NOMO-1 (cell line): ENCODE measurements at regions not wholly inside any gene's neighbourhood (a gene's known extent, or its start where the extent isn't known, plus 50 kb on each side); places are given as distances from the start of the nearest gene placed in this dataset.
A peak's percentile ranks its signal among the peaks of the same experiment; 100 is the strongest.
"Not testable (repeated sequence)": the region's sequence is repeated elsewhere in the genome, so short reads cannot be mapped to it uniquely, and the experiment has no call there.

Experiments used
- DNase-seq, 2 experiments: peaks; one replicate each; lab custom pipeline; 2025; ENCODE audit not compliant: unreplicated experiment in 2 of 2; lab: John Stamatoyannopoulos, UW

GRCh38 chr6:134585517-134585873 is 267.6 kb upstream of the SGK1 start:
- no peak for DNase-seq

- DNase-seq, result no peak
These were observed 267.1 kb upstream of the SGK1 start for GRCh38 chr6:134584847-134585516.

- DNase-seq, result no peak
These were observed 260.1 kb upstream of the SGK1 start for GRCh38 chr6:134577998-134578397.

GRCh38 chr6:134575221-134575620 is 257.3 kb upstream of the SGK1 start:
- DNase-seq, result peak in 1 of 2 experiments; percentile 41

- no peak for DNase-seq
These were observed 256.6 kb upstream of the SGK1 start for GRCh38 chr6:134574491-134574890.

- peak in 1 of 2 experiments; percentile 66 for DNase-seq
These were observed 252.1 kb upstream of the SGK1 start for GRCh38 chr6:134569996-134570395.

- DNase-seq, result no peak
These were observed 246.8 kb upstream of the SGK1 start for GRCh38 chr6:134564705-134565104.

GRCh38 chr6:134560019-134560418 is 242.1 kb upstream of the SGK1 start:
- DNase-seq, result no peak

- DNase-seq, result no peak
These were observed 239.6 kb upstream of the SGK1 start for GRCh38 chr6:134557509-134557908.

GRCh38 chr6:134555672-134556071 is 237.8 kb upstream of the SGK1 start:
- no peak for DNase-seq

GRCh38 chr6:134553936-134554335 is 236.0 kb upstream of the SGK1 start:
- DNase-seq, result no peak

- no peak for DNase-seq
These were observed 233.5 kb upstream of the SGK1 start for GRCh38 chr6:134551245-134551960.

GRCh38 chr6:134550604-134551003 is 232.7 kb upstream of the SGK1 start:
- no peak for DNase-seq

- DNase-seq, result no peak
These were observed 231.9 kb upstream of the SGK1 start for GRCh38 chr6:134549854-134550253.

- DNase-seq, result no peak
These were observed 229.2 kb upstream of the SGK1 start for GRCh38 chr6:134546962-134547645.

GRCh38 chr6:134544737-134545136 is 226.8 kb upstream of the SGK1 start:
- peak in 1 of 2 experiments; percentile 78 for DNase-seq

- DNase-seq, result no peak
These were observed 225.2 kb upstream of the SGK1 start for GRCh38 chr6:134543128-134543527.

GRCh38 chr6:134541001-134541400 is 223.1 kb upstream of the SGK1 start:
- no peak for DNase-seq

GRCh38 chr6:134539865-134540323 is 222.0 kb upstream of the SGK1 start:
- no peak for DNase-seq

GRCh38 chr6:134537765-134538164 is 219.9 kb upstream of the SGK1 start:
- not testable (repeated sequence) for DNase-seq

GRCh38 chr6:134537146-134537555 is 219.2 kb upstream of the SGK1 start:
- DNase-seq, result no peak

GRCh38 chr6:134535831-134536230 is 217.9 kb upstream of the SGK1 start:
- DNase-seq, result no peak
